H7 (cell line): ENCODE measurements at regions not wholly inside any gene's neighbourhood (a gene's known extent, or its start where the extent isn't known, plus 50 kb on each side); places are given as distances from the start of the nearest gene placed in this dataset.
"Not testable (repeated sequence)": the region's sequence is repeated elsewhere in the genome, so short reads cannot be mapped to it uniquely, and the experiment has no call there.

Experiments
- DNase-seq: peaks from one replicate; pipeline ENCODE4 v3.0.0; 2012
- H3K27me3 ChIP-seq: 2 replicates; pipeline ENCODE4 v1.6.0; 2011; ENCODE audit warnings: mild to moderate bottlenecking, low read length; ENCODE audit not compliant: control insufficient read depth, insufficient read depth
- H3K36me3 ChIP-seq: replicated peaks from 2 replicates; pipeline ENCODE4 v1.5.1; 2011; ENCODE audit warnings: low read length; ENCODE audit not compliant: control insufficient read depth, insufficient read depth
- H3K4me3 ChIP-seq: 2 replicates; pipeline ENCODE4 v1.5.1; 2011; ENCODE audit warnings: low read depth, mild to moderate bottlenecking, control low read depth, low read length, moderate library complexity; ENCODE audit not compliant: insufficient read depth

DNA sequence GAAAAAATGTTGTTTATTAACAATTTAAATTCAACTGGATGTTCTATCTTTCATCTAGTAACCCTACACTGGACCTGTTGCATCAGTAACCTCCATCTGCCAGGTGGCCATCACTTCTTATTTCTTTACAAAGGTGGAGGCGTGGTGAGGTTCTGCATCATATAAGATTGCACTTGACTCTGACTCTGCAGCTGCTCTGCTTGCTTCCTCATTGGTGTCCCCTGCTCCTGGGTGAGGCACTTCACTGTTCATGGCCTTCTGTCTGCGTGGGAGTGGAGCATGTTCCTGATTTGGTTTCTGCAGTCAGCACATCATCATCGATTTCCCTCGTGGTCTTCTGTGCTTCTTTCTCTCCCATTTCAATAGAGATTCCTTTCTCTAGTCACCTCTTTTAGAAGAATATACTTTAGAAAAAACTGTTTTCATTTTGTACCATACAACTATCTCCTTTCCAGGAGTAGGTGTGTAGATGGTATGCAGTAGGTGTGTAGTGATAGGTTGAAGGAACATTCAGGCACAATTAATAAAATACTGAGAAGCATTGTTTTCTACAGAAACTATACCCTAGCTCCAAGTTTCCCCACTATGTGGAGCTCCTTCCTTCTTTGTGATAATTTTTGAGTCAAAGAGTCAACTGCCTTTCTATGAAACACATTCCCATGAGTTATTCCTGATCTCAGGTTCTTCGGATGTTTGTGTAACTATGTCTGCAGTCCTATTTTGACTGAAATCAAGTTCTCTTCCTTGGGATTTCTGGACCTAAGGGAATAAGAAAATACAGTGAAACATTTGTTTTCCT is 231.7 kb upstream of the CNTNAP2 start:
- Histone ChIP-seq H3K36me3 (no peaks in the 10 kb centered on the region), H3K27me3 (no peaks in the 10 kb centered on the region), H3K4me3 (no peak overlapping the region)
- DNase-seq: no peak

DNA sequence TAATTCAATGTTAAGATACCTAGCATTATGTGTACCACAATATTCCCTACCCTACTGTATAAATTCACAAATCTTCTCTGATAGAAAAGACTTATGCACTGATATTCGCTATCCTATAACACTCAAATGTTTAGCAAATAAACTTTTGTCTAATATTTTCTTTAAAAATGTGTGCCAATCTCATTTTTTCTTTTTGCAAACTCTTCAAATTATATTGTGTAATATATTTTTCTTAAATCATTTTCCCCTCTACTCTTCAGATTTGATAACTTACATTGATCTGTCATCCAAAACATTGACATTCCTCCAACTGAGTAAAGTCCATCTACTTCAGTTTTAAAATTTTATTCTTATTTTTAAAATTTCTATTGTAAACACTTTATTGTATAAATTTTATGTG is 240.2 kb upstream of the CNTNAP2 start:
- no peak for DNase-seq
- Histone ChIP-seq H3K27me3 (no peaks in the 10 kb centered on the region), H3K36me3 (no peaks in the 10 kb centered on the region), H3K4me3 (no peak overlapping the region)

DNA sequence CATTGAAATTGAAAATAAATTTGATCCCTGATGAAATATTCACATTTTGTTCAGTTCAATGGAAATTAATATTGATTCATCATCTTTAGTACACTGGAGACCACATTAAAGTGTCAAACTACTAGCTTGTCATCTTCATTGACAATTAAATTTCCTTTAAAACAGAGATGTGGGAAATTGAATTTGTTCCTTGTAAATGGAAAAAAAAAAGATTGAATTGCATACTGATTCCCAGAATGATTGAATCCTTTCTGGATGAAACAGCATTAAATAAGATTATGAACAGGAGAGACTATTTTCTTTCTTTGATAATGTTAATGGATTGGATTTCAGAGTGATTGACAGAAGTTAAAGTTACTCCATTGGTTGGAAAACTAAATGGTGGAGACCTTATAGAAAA is 241.3 kb upstream of the CNTNAP2 start:
- H3K4me3 ChIP-seq: no peak overlapping the region
- no peak for DNase-seq
- no peaks in the 10 kb centered on the region for H3K27me3 ChIP-seq
- H3K36me3 ChIP-seq: no peaks in the 10 kb centered on the region

DNA sequence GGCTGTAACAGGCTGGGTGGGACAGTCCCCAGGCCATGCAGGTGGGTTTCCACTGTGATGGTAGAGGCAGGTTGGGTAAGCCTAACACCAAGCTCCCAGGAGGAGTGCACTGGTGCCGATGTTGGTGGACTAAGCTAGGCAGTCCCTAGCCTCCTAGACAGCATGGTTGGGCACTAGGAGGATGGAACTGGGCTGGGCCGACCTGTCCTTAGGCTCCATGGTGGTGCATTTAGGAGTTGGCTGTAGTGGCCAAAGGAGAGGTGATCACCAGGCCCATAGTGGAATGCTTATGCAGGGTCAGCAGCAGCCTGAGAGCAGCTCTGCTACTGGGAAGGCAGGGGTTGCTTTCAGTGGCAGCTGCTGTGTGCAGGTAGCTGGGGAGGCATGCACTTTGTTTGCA is 247.7 kb upstream of the CNTNAP2 start:
- H3K27me3 ChIP-seq: no peaks in the 10 kb centered on the region
- no peak for DNase-seq
- H3K4me3 ChIP-seq: no peak overlapping the region
- no peaks in the 10 kb centered on the region for H3K36me3 ChIP-seq

DNA sequence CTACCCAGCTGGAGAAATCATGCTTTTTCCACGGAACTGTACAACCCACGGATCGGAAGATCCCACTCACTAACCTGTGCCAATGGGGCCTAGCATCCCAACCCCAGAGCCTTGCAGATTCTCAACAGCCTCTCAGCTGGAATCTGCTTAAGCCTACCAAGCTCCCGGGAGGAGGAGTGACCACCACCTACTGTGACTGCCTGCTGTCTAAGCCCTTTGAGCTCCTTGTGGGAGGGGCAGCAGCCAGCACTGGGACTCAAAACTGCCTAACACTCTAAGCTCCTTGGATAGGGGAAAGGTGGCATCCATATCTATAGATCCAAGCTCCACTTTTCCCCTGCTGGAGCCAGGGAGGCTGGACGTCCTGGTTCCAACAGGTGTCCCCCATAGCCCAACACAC is 254.4 kb upstream of the CNTNAP2 start:
- no peaks in the 10 kb centered on the region for H3K36me3 ChIP-seq
- no peak for DNase-seq

DNA sequence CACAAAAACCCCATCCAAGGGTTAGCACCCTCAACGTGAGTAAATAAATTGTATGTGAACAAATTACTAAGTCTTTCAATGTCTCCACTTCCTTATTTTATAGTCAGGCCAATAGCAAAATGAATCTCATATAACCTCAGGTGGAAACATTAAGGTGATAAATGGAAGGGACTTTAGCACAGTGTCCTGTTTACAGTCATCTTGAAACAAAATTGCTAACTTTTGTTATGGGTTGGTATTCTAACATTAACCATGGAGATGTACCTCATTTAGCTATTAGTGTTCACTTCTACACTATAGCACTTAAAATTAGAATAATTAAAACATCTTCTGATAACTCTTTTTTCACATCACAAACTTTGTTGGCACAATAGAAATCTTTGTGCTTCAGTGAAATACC is 255.8 kb upstream of the CNTNAP2 start:
- no peak overlapping the region for H3K4me3 ChIP-seq
- no peak for DNase-seq
- H3K36me3 ChIP-seq: no peaks in the 10 kb centered on the region
- H3K27me3 ChIP-seq: no peaks in the 10 kb centered on the region

More for the DNA sequence above, 254.4 kb upstream of the CNTNAP2 start:
- no peaks in the 10 kb centered on the region for H3K27me3 ChIP-seq
- no peak overlapping the region for H3K4me3 ChIP-seq

DNA sequence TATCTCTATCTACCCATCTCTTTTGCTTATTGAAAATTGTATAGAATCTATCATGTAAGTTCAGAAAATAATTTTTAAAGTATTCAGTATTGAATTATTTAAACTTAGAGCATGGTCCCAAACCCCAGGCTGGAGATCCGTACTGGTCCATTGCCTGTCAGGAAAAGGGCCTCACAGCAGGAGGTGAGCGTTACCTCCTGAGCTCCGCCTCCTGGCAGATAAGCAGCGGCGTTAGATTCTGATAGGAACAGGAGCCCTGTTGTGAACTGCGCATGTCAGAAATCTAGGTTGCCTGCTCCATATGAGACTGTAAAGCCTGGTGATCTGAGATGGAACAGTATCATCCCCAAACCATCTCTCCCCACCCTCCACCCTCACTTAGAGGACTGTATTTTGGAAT is 266.0 kb upstream of the CNTNAP2 start:
- Histone ChIP-seq H3K36me3 (no peaks in the 10 kb centered on the region), H3K27me3 (no peaks in the 10 kb centered on the region), H3K4me3 (no peak overlapping the region)
- DNase-seq: no peak

DNA sequence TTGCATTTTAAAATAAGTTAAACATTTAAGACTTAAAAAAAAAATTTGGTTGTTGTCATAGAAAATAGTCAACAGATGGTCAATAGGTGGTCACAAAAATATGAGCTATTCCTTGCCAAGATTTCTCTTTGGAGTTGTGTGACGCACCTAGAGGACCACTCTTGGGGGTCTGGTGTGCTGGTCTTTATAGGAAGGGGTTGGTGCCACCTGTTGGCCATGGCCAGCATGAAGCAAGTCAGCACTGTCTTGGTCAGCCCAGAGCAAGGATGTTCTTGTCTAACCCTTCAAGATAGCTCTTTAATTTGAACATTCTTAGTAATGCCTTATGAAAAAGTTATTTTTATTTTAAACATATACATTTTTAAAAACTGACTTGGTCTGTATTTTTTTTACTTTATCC is 267.9 kb upstream of the CNTNAP2 start:
- peak; percentile 40 for DNase-seq
- Histone ChIP-seq H3K36me3 (no peaks in the 10 kb centered on the region), H3K4me3 (no peak overlapping the region), H3K27me3 (no peaks in the 10 kb centered on the region)

DNA sequence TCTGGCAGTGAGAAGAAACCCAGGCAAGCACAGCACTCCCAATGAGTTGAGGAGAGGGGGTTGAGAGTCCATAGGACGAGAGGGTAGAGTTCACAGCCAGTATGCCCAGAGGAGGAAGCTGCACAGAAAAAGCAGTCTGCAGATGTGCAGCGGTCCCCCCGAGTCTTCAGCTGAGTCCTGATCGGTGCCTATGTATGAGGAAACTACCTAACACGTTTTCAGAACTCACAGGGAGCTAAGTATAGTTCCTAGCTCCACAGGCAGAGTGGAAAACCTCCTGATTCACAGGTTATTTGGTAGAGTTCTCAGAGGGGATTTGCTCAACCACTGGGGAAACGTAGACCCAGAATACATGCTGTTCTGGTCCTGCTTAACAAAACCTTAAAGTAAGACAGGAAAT is 271.3 kb upstream of the CNTNAP2 start:
- Histone ChIP-seq H3K27me3 (no peaks in the 10 kb centered on the region), H3K4me3 (no peak overlapping the region), H3K36me3 (no peaks in the 10 kb centered on the region)
- DNase-seq: peak; percentile 8

DNA sequence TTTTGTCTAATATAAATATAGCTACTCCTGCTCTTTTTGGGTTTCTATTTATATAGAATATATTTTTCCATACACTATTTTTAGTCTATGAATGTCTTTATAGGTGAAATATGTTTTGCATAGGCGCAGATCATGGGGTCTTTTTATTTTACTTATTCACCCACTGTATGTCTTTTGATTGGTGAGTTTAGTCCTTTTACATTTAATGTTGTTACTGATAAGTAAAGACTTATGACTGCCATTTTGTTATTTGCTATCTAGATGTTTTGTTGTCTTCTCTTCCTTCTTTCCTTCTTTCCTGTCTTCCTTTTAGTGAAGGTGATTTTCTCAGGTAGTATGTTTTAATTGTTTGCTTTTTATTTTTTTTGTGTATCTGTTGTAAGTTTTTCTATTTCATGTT is 276.8 kb upstream of the CNTNAP2 start:
- no peak overlapping the region for H3K4me3 ChIP-seq
- H3K36me3 ChIP-seq: no peaks in the 10 kb centered on the region
- no peak for DNase-seq
- H3K27me3 ChIP-seq: no peaks in the 10 kb centered on the region

DNA sequence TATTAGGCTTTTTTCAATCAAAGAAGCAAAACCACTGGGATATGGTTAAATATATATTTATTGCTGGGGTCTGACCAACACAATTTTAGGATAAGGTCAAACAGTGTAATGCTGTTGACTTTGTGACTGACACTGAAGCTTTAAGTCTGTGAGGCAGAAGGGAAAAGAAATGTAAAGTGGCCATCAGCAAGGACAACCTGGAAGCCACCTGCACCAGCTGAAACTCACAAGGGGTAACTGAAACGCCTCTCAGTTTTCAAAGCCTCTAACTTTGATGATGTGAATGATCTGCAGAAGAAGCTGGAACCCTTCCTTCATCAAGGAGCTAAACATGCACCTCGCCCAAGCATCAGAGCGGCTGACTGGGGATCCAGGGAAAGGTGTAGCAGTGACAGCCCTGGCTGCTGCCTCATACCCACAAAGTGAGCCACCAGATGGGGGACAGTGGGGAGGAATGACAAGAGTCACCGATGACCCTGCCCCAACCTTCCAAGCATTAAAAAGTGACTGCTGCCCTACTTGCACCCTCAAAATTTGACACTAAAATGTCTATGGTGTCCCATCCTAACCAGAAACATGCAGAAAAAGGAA is 284.9 kb upstream of the CNTNAP2 start:
- H3K36me3 ChIP-seq: no peaks in the 10 kb centered on the region
- no peak overlapping the region for H3K4me3 ChIP-seq
- DNase-seq: no peak
- H3K27me3 ChIP-seq: no peaks in the 10 kb centered on the region

DNA sequence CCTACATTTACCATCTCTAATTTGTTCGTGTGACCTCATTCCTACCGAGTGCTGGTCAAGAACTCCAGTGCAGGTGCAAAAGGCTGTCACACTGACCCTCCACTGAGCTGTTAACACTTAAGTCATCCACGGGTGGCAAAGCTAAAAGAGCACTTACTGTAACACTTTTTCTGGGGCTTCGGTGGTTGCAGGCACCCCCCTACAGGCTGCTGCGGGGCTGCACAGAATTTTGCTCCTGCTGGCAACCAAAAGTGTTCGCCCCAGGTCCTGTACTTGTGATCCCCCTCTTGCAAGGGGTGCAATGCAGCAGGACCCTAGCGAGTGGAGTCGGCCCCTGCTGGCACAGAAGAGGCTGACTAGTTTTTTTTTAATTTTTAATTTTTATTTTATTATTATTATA is 298.9 kb upstream of the CNTNAP2 start:
- DNase-seq: peak; percentile 1
- Histone ChIP-seq H3K4me3 (no peak overlapping the region), H3K36me3 (no peaks in the 10 kb centered on the region), H3K27me3 (no peaks in the 10 kb centered on the region)

DNA sequence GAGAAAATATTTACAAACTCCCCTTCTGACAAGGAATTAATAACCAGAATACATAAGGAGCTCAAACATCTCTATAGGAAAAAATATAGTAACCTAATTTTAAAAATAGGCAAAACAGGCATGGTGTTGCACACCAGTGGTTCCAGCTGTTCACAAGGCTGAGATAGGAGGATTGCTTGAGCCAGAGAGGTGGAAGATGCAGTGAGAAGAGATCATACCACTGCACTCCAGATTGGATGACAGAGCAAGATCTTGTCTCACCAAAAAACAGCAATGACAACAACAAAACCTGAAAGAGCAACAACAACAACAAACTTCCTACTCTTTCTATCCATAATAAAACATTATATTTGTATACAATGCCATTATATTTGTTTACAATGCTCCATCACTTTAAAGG is 304.4 kb upstream of the CNTNAP2 start:
- Histone ChIP-seq H3K36me3 (no peaks in the 10 kb centered on the region), H3K4me3 (no peak overlapping the region), H3K27me3 (no peaks in the 10 kb centered on the region)
- DNase-seq: no peak

DNA sequence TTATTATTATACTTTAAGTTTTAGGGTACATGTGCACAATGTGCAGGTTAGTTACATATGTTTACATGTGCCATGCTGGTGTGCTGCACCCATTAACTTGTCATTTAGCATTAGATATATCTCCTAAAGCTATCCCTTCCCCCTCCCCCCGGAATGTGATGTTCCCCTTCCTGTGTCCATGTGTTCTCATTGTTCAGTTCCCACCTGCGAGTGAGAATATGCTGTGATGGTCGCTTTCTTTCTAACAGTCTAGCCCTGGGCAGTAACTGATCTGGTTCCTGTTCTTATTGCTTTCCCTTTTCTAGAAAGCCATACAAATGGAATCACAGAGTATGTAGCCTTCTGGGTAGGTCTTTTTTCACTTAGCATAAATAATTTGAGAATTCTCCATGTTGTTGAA is 311.1 kb upstream of the CNTNAP2 start:
- not testable (repeated sequence) for H3K27me3 ChIP-seq, H3K4me3 ChIP-seq, H3K36me3 ChIP-seq, DNase-seq

DNA sequence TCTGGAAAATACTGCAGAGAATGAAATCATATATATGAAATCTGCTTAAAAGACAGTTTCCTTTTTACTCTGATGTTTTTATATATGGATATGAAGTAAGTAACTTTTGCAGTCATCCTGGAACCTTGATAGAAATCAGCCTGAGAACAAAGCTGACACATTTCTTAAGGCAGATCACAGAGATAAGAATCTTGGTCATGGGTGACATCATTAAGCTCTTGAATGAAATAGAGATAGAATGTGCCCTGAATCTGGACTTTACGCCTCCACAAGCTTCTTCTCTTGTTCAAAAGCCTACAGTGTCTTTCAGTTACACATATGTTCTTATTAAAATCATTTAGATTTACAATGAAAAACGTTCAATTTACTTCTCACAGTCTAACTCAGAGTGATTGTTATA is 319.1 kb upstream of the CNTNAP2 start:
- Histone ChIP-seq H3K27me3 (no peaks in the 10 kb centered on the region), H3K36me3 (no peaks in the 10 kb centered on the region), H3K4me3 (no peak overlapping the region)
- no peak for DNase-seq
